Trophoblast cell (in vitro differentiated cells and primary cell): ENCODE measurements at regions not wholly inside any gene's neighbourhood (a gene's known extent, or its start where the extent isn't known, plus 50 kb on each side); places are given as distances from the start of the nearest gene placed in this dataset.

Experiments used
- DNase-seq, 2 donors: peaks; one replicate each; pipeline ENCODE4 v3.0.0-alpha.2; 2016
- H2AFZ ChIP-seq: 2 replicates; pipeline ENCODE4 v1.6.1; 2013; ENCODE audit warnings: low read length, moderate library complexity, mild to moderate bottlenecking; ENCODE audit not compliant: insufficient read depth, poor library complexity
- H2AK5ac ChIP-seq: 2 replicates; pipeline ENCODE4 v1.6.1; 2013; ENCODE audit warnings: mild to moderate bottlenecking, low read length
- H2BK120ac ChIP-seq: 2 replicates; pipeline ENCODE4 v1.6.1; 2013; ENCODE audit warnings: low read length, mild to moderate bottlenecking, moderate library complexity; ENCODE audit not compliant: insufficient read depth, poor library complexity
- H2BK12ac ChIP-seq: 2 replicates; pipeline ENCODE4 v1.6.1; 2013; ENCODE audit warnings: mild to moderate bottlenecking, low read length, moderate library complexity
- H2BK5ac ChIP-seq: 2 replicates; pipeline ENCODE4 v1.6.1; 2013; ENCODE audit warnings: low read length, low read depth, moderate library complexity, mild to moderate bottlenecking; ENCODE audit not compliant: poor library complexity
- H3K14ac ChIP-seq: 2 replicates; pipeline ENCODE4 v1.6.1; 2013; ENCODE audit warnings: mild to moderate bottlenecking, low read length
- H3K18ac ChIP-seq: 2 replicates; pipeline ENCODE4 v1.6.1; 2013; ENCODE audit warnings: mild to moderate bottlenecking, low read length
- H3K23ac ChIP-seq: 2 replicates; pipeline ENCODE4 v1.6.1; 2013; ENCODE audit warnings: low read length
- H3K27ac ChIP-seq: 2 replicates; pipeline ENCODE4 v1.5.1; 2013; ENCODE audit warnings: low read depth, mild to moderate bottlenecking, inconsistent platforms, low read length, moderate library complexity
- H3K27me3 ChIP-seq: 2 replicates; pipeline ENCODE4 v1.6.1; 2013; ENCODE audit warnings: inconsistent platforms, mild to moderate bottlenecking, low read length, moderate library complexity; ENCODE audit not compliant: insufficient read depth
- H3K36me3 ChIP-seq, 2 experiments: 1 replicate in 1 of 2; 2 replicates in 1 of 2; pipeline ENCODE4 v1.6.1; 2013; ENCODE audit warnings: low read length in 2 of 2, mild to moderate bottlenecking in 2 of 2, moderate library complexity in 1 of 2; ENCODE audit not compliant: insufficient read depth in 2 of 2, control insufficient read depth in 1 of 2
- H3K4ac ChIP-seq: 2 replicates; pipeline ENCODE4 v1.6.1; 2013; ENCODE audit warnings: low read depth, mild to moderate bottlenecking, low read length, moderate library complexity
- H3K4me1 ChIP-seq, 2 experiments: 1 replicate in 1 of 2; 2 replicates in 1 of 2; pipeline ENCODE4 v1.6.1; 2013; ENCODE audit warnings: low read length in 2 of 2, mild to moderate bottlenecking in 2 of 2, moderate library complexity in 1 of 2; ENCODE audit not compliant: insufficient read depth in 2 of 2, control insufficient read depth in 1 of 2
- H3K4me2 ChIP-seq: 2 replicates; pipeline ENCODE4 v1.6.1; 2013; ENCODE audit warnings: inconsistent platforms, mild to moderate bottlenecking, low read length, moderate library complexity
- H3K4me3 ChIP-seq: 2 replicates; pipeline ENCODE4 v1.5.1; 2013; ENCODE audit warnings: mild to moderate bottlenecking, low read depth, low read length, inconsistent platforms
- H3K79me1 ChIP-seq: one replicate; pipeline ENCODE4 v1.6.1; 2013; ENCODE audit warnings: low read length
- H3K79me2 ChIP-seq: 2 replicates; pipeline ENCODE4 v1.6.1; 2013; ENCODE audit warnings: low read length, mild to moderate bottlenecking; ENCODE audit not compliant: control insufficient read depth, insufficient read depth, poor library complexity
- H3K9ac ChIP-seq: 2 replicates; pipeline ENCODE4 v1.6.1; 2013; ENCODE audit warnings: mild to moderate bottlenecking, low read length
- H3K9me3 ChIP-seq: 2 replicates; pipeline ENCODE4 v1.6.1; 2013; ENCODE audit warnings: low read depth, mild to moderate bottlenecking, control low read depth, inconsistent platforms, low read length; ENCODE audit not compliant: insufficient read depth
- H4K12ac ChIP-seq: 2 replicates; pipeline ENCODE4 v1.6.1; 2013; ENCODE audit warnings: low read depth, mild to moderate bottlenecking, low read length, moderate library complexity
- H4K8ac ChIP-seq: 2 replicates; pipeline ENCODE4 v1.6.1; 2013; ENCODE audit warnings: low read depth, mild to moderate bottlenecking, low read length, moderate library complexity
- H4K91ac ChIP-seq: one replicate; pipeline ENCODE4 v1.6.1; 2013; ENCODE audit warnings: low read depth, mild to moderate bottlenecking, low read length, moderate library complexity
- WGBS: extraction: QIAGEN DNeasy Blood & Tissue Kit; methylation state at CpG from one replicate; pipeline ENCODE4 v1.1.7; 2013; ENCODE audit warnings: missing lambda C conversion rate; ENCODE audit not compliant: insufficient read length, insufficient coverage; ENCODE audit errors: extremely low coverage; 5-methylcytosine and 5-hydroxymethylcytosine counted together

DNA sequence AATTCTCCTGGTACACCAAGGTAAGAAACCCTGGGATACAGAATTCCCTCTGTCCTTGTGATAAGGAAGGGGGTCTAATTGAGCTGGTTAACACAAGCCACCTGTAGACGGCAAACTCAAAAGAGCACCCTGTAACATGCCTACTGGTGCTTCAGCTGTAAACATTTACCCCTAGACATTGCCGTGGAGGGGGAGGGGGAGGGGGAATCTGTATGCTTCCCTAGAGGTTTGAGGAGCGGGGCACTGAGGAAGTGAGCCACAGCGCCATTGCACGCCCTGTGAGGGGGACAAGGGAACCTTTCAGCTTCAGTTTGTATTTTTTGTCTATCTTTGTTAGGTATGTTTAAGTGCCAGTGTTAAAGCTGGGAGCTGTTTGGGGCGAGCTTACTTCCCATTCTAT is 99.8 kb downstream of the AASDHPPT start:
- H3K14ac ChIP-seq: no peak overlapping the region
- H4K91ac ChIP-seq: no peak overlapping the region
- H2BK12ac ChIP-seq: no peak overlapping the region
- no CpG with 5 or more reads among the region's 6 CpGs for WGBS
- no peak overlapping the region for H3K4me3 ChIP-seq
- DNase-seq: no peak
- H3K79me1 ChIP-seq: no peaks in the 10 kb centered on the region
- H2AFZ ChIP-seq: no peak overlapping the region
- no peak overlapping the region for H4K12ac ChIP-seq
- H3K4ac ChIP-seq: no peak overlapping the region
- H3K4me1 ChIP-seq: no peaks in the 10 kb centered on the region
- H3K79me2 ChIP-seq: no peaks in the 10 kb centered on the region
- no peak overlapping the region for H2BK120ac ChIP-seq
- no peak overlapping the region for H3K27ac ChIP-seq
- no peak overlapping the region for H2BK5ac ChIP-seq
- no peaks in the 10 kb centered on the region for H3K9me3 ChIP-seq
- no peak overlapping the region for H3K23ac ChIP-seq
- no peak overlapping the region for H2AK5ac ChIP-seq
- H3K27me3 ChIP-seq: no peaks in the 10 kb centered on the region
- no peaks in the 10 kb centered on the region for H3K36me3 ChIP-seq
- no peak overlapping the region for H4K8ac ChIP-seq
- H3K4me2 ChIP-seq: no peak overlapping the region
- no peak overlapping the region for H3K18ac ChIP-seq
- no peak overlapping the region for H3K9ac ChIP-seq

DNA sequence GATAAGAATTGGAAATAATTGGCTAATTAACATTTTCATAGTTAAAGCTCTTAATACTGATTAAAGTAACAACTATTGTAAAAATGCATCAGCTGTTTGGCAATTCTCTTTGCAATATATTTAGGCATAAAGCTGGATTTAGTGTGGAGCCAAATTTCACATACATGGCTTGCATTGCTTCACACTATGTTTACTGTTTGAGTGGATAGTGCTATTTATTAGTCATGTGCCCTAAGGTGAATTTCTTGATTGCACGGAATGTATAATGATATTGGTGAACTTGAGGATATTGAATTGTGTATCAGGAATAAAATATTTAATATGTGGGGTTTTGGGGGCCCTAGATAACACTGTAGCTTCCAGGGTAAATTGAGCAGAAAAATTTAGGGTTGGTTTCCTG is 100.9 kb downstream of the AASDHPPT start:
- H3K9ac ChIP-seq: no peak overlapping the region
- no peaks in the 10 kb centered on the region for H3K79me1 ChIP-seq
- H2BK5ac ChIP-seq: no peak overlapping the region
- no peak overlapping the region for H3K14ac ChIP-seq
- H2BK12ac ChIP-seq: no peak overlapping the region
- H3K23ac ChIP-seq: no peak overlapping the region
- no peak overlapping the region for H3K18ac ChIP-seq
- H3K4me2 ChIP-seq: no peak overlapping the region
- H2AFZ ChIP-seq: no peak overlapping the region
- H4K8ac ChIP-seq: no peak overlapping the region
- no peaks in the 10 kb centered on the region for H3K4me1 ChIP-seq
- no peaks in the 10 kb centered on the region for H3K36me3 ChIP-seq
- H4K12ac ChIP-seq: no peak overlapping the region
- H3K9me3 ChIP-seq: no peaks in the 10 kb centered on the region
- DNase-seq: peak in 1 of 2 donors; percentile 76
- H3K27me3 ChIP-seq: no peaks in the 10 kb centered on the region
- no peak overlapping the region for H3K4ac ChIP-seq
- H4K91ac ChIP-seq: no peak overlapping the region
- H3K27ac ChIP-seq: no peak overlapping the region
- no peak overlapping the region for H3K4me3 ChIP-seq
- no peak overlapping the region for H2BK120ac ChIP-seq
- WGBS: no CpG with 5 or more reads among the region's 1 CpG
- H2AK5ac ChIP-seq: no peak overlapping the region
- H3K79me2 ChIP-seq: no peaks in the 10 kb centered on the region

DNA sequence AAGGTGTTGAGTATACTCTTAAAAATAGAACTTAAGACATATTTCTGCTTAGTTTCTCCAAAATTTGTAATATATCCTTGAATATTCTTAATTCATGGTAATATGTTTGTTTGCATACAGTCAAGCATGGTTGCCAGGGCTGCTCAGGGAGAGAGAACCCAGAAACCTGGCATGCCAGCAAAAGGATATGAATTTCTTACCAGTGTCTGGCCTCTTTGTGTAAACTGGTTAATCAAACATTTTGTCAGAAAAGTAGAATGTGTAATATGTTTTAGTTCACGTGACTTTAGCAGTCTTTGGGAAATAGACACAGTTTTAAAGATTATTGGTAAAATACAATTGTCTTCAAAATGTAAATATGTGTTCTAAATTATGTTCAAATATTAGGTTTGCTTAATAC is 101.6 kb downstream of the AASDHPPT start:
- no peak overlapping the region for H3K4me2 ChIP-seq
- no peaks in the 10 kb centered on the region for H3K36me3 ChIP-seq
- H3K4me1 ChIP-seq: no peaks in the 10 kb centered on the region
- no peak overlapping the region for H3K27ac ChIP-seq
- no peak overlapping the region for H4K8ac ChIP-seq
- H4K91ac ChIP-seq: no peak overlapping the region
- H2BK12ac ChIP-seq: no peak overlapping the region
- DNase-seq: no peak
- no peak overlapping the region for H4K12ac ChIP-seq
- no peak overlapping the region for H3K23ac ChIP-seq
- no peak overlapping the region for H3K4ac ChIP-seq
- no peak overlapping the region for H3K4me3 ChIP-seq
- no peaks in the 10 kb centered on the region for H3K79me2 ChIP-seq
- H2BK5ac ChIP-seq: no peak overlapping the region
- H3K79me1 ChIP-seq: no peaks in the 10 kb centered on the region
- no peaks in the 10 kb centered on the region for H3K9me3 ChIP-seq
- no peak overlapping the region for H2AFZ ChIP-seq
- no peak overlapping the region for H2AK5ac ChIP-seq
- no peak overlapping the region for H2BK120ac ChIP-seq
- no peak overlapping the region for H3K18ac ChIP-seq
- no peaks in the 10 kb centered on the region for H3K27me3 ChIP-seq
- H3K9ac ChIP-seq: no peak overlapping the region
- H3K14ac ChIP-seq: no peak overlapping the region
- no CpG with 5 or more reads among the region's 1 CpG for WGBS

DNA sequence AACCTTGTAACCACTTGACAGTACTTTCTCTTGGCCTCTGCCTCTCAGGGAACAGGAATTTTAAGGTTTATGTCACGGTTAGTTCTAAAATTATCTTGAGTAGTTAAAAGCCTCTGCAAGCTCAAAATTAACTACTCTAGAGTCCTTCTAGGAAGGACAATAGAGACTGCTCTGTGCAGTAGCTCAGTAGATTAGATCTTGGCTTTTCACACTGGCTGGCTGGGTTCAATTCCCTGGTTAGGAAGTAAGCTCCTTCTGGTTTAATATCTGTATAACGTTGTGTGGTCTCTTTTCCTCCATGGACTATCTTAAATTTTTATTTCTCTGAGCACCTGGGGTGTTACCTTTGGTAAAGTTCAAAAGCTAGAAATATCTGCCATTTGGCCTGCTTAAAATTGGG is 109.2 kb downstream of the AASDHPPT start:
- no peak overlapping the region for H2AK5ac ChIP-seq
- H3K14ac ChIP-seq: no peak overlapping the region
- no peak overlapping the region for H3K4me3 ChIP-seq
- no peak overlapping the region for H4K8ac ChIP-seq
- H3K79me2 ChIP-seq: no peaks in the 10 kb centered on the region
- no peak overlapping the region for H3K23ac ChIP-seq
- no peaks in the 10 kb centered on the region for H3K36me3 ChIP-seq
- no peaks in the 10 kb centered on the region for H3K27me3 ChIP-seq
- H2BK120ac ChIP-seq: no peak overlapping the region
- no peak overlapping the region for H4K12ac ChIP-seq
- H3K9me3 ChIP-seq: no peaks in the 10 kb centered on the region
- no peak overlapping the region for H3K27ac ChIP-seq
- H3K9ac ChIP-seq: no peak overlapping the region
- no peak overlapping the region for H3K4ac ChIP-seq
- H3K4me2 ChIP-seq: no peak overlapping the region
- no peak overlapping the region for H2AFZ ChIP-seq
- no peaks in the 10 kb centered on the region for H3K79me1 ChIP-seq
- H3K4me1 ChIP-seq: no peaks in the 10 kb centered on the region
- no peak overlapping the region for H3K18ac ChIP-seq
- no peak for DNase-seq
- no peak overlapping the region for H4K91ac ChIP-seq
- H2BK12ac ChIP-seq: no peak overlapping the region
- H2BK5ac ChIP-seq: no peak overlapping the region
- no CpG with 5 or more reads among the region's 2 CpGs for WGBS
